ENCODE measurements at regions not wholly inside any gene's neighbourhood (a gene's known extent, or its start where the extent isn't known, plus 50 kb on each side); places are given as distances from the start of the nearest gene placed in this dataset.

- Mint-ChIP-seq H3K4me3 (no peak overlapping the region), H3K27me3 (ENCODE audit: low read depth in 3 of 3) (no peaks in the 10 kb centered on the region), H3K27ac (no peak overlapping the region), H3K36me3 (no peaks in the 10 kb centered on the region), H3K4me1 (no peaks in the 10 kb centered on the region), H3K9me3 (peaks cover 0 to 9% (median 0%) of the 10 kb centered on the region in 7 donors)
- H4K20me1 ChIP-seq (ENCODE audit: insufficient read depth, low read length), result no peaks in the 10 kb centered on the region
- H3K4me3 ChIP-seq (replicated peaks in 1 of 3; ENCODE audit: low read depth in 2 of 3, low read length in 3 of 3), result no peak overlapping the region
- intact Hi-C loops (cut with micrococcal nuclease), result no loop called here
- H3K36me3 ChIP-seq (replicated peaks in 1 of 2; ENCODE audit: control insufficient read depth in 1 of 2, insufficient read depth in 2 of 2, low read length in 2 of 2), result no peaks in the 10 kb centered on the region
- H3K9me3 ChIP-seq (replicated peaks in 1 of 2; ENCODE audit: control insufficient read depth in 1 of 2, insufficient read depth in 1 of 2, low read length in 2 of 2), result no peaks in the 10 kb centered on the region
- H2AFZ ChIP-seq (ENCODE audit: insufficient read depth, low read depth, low read length, poor library complexity, severe bottlenecking), result no peak overlapping the region
- no peak overlapping the region for H3K4me2 ChIP-seq (replicated peaks; ENCODE audit: extremely low read depth, low read length, poor library complexity, severe bottlenecking)
- DNase-seq, result no peak
- H3K4me1 ChIP-seq (ENCODE audit: control insufficient read depth in 1 of 2, insufficient read depth in 2 of 2, low read length in 2 of 2), result no peaks in the 10 kb centered on the region
- no peak overlapping the region for H3K9ac ChIP-seq (ENCODE audit: insufficient read depth, low read length, poor library complexity, severe bottlenecking)
- H3K79me2 ChIP-seq (ENCODE audit: insufficient read depth, low read length), result no peaks in the 10 kb centered on the region
- no peak for TF ChIP-seq CTCF (IDR thresholded peaks at IDR 0.05)
- no peak overlapping the region for H3K27ac ChIP-seq (ENCODE audit: low read depth in 1 of 2, low read length in 2 of 2)
- no peaks in the 10 kb centered on the region for H3K27me3 ChIP-seq (ENCODE audit: control insufficient read depth in 2 of 2, insufficient read depth in 2 of 2, low read length in 2 of 2)
These were observed 472.4 kb upstream of the NWD2 start for GRCh38 chr4:36772154-36772516.

- H3K4me1 ChIP-seq (ENCODE audit: control insufficient read depth in 1 of 2, insufficient read depth in 2 of 2, low read length in 2 of 2), result no peaks in the 10 kb centered on the region
- no peaks in the 10 kb centered on the region for H3K79me2 ChIP-seq (ENCODE audit: insufficient read depth, low read length)
- no CpG with 5 or more reads among the region's 2 CpGs for WGBS (ENCODE audit: insufficient coverage)
- H3K27ac ChIP-seq (ENCODE audit: low read depth in 1 of 2, low read length in 2 of 2), result no peak overlapping the region
- no peak overlapping the region for H3K4me3 Mint-ChIP-seq
- no peaks in the 10 kb centered on the region for H3K27me3 ChIP-seq (ENCODE audit: control insufficient read depth in 2 of 2, insufficient read depth in 2 of 2, low read length in 2 of 2)
- H2AFZ ChIP-seq (ENCODE audit: insufficient read depth, low read depth, low read length, poor library complexity, severe bottlenecking), result no peak overlapping the region
- DNase-seq, result no peak
- H3K27me3 Mint-ChIP-seq (ENCODE audit: low read depth in 3 of 3), result peaks cover 0 to 3% (median 0%) of the 10 kb centered on the region in 3 donors
- H3K27ac Mint-ChIP-seq, result no peak overlapping the region
- no peak overlapping the region for H3K4me2 ChIP-seq (replicated peaks; ENCODE audit: extremely low read depth, low read length, poor library complexity, severe bottlenecking)
- H3K36me3 Mint-ChIP-seq, result no peaks in the 10 kb centered on the region
- peaks cover 0 to 10% (median 0%) of the 10 kb centered on the region in 7 donors for H3K9me3 Mint-ChIP-seq
- no peak overlapping the region for H3K9ac ChIP-seq (ENCODE audit: insufficient read depth, low read length, poor library complexity, severe bottlenecking)
- no peaks in the 10 kb centered on the region for H3K4me1 Mint-ChIP-seq
- no peak for TF ChIP-seq CTCF (IDR thresholded peaks at IDR 0.05)
- intact Hi-C loops (cut with micrococcal nuclease), result no loop called here
- no peaks in the 10 kb centered on the region for H4K20me1 ChIP-seq (ENCODE audit: insufficient read depth, low read length)
- H3K36me3 ChIP-seq (replicated peaks in 1 of 2; ENCODE audit: control insufficient read depth in 1 of 2, insufficient read depth in 2 of 2, low read length in 2 of 2), result no peaks in the 10 kb centered on the region
- H3K9me3 ChIP-seq (replicated peaks in 1 of 2; ENCODE audit: control insufficient read depth in 1 of 2, insufficient read depth in 1 of 2, low read length in 2 of 2), result no peaks in the 10 kb centered on the region
- H3K4me3 ChIP-seq (replicated peaks in 1 of 3; ENCODE audit: low read depth in 2 of 3, low read length in 3 of 3), result no peak overlapping the region
These were observed 471.1 kb upstream of the NWD2 start for GRCh38 chr4:36773467-36773866.
